ENCODE measurements at regions not wholly inside any gene's neighbourhood (a gene's known extent, or its start where the extent isn't known, plus 50 kb on each side); places are given as distances from the start of the nearest gene placed in this dataset.
"Not testable (repeated sequence)": the region's sequence is repeated elsewhere in the genome, so short reads cannot be mapped to it uniquely, and the experiment has no call there.

- Histone ChIP-seq H3K27me3 (ENCODE audit: control insufficient read depth in 3 of 3, insufficient read depth in 3 of 3, low read length in 3 of 3) (no peaks in the 10 kb centered on the region), H3K27ac (ENCODE audit: low read depth, low read length) (no peak overlapping the region), H3K36me3 (ENCODE audit: control insufficient read depth in 3 of 3, insufficient read depth in 3 of 3, low read length in 3 of 3) (no peaks in the 10 kb centered on the region), H3K4me1 (ENCODE audit: control insufficient read depth in 3 of 3, insufficient read depth in 3 of 3, low read length in 3 of 3) (no peaks in the 10 kb centered on the region), H3K9ac (ENCODE audit: low read depth in 1 of 3, low read length in 3 of 3) (no peak overlapping the region), H3K9me3 (ENCODE audit: control insufficient read depth in 3 of 3, low read length in 3 of 3) (peaks cover 0 to 2% (median 0%) of the 10 kb centered on the region in 3 donors), H3K4me3 (ENCODE audit: low read length in 3 of 3) (no peak overlapping the region)
Observed at GRCh38 chr13:22880741-22881720, 299.7 kb upstream of the SGCG start.

- H3K9me3 ChIP-seq (ENCODE audit: control insufficient read depth in 3 of 3, low read length in 3 of 3); H3K4me1 ChIP-seq (ENCODE audit: control insufficient read depth in 3 of 3, insufficient read depth in 3 of 3, low read length in 3 of 3); H3K27me3 ChIP-seq (ENCODE audit: control insufficient read depth in 3 of 3, insufficient read depth in 3 of 3, low read length in 3 of 3); H3K36me3 ChIP-seq (ENCODE audit: control insufficient read depth in 3 of 3, insufficient read depth in 3 of 3, low read length in 3 of 3); H3K4me3 ChIP-seq (ENCODE audit: low read length in 3 of 3); H3K27ac ChIP-seq (ENCODE audit: low read depth, low read length); H3K9ac ChIP-seq (ENCODE audit: low read depth in 1 of 3, low read length in 3 of 3): not testable (repeated sequence)
Observed at GRCh38 chr13:22881721-22882608, 298.8 kb upstream of the SGCG start.

- Histone ChIP-seq H3K27ac (ENCODE audit: low read depth, low read length) (no peak overlapping the region), H3K27me3 (ENCODE audit: control insufficient read depth in 3 of 3, insufficient read depth in 3 of 3, low read length in 3 of 3) (no peaks in the 10 kb centered on the region), H3K9ac (ENCODE audit: low read depth in 1 of 3, low read length in 3 of 3) (no peak overlapping the region), H3K4me1 (ENCODE audit: control insufficient read depth in 3 of 3, insufficient read depth in 3 of 3, low read length in 3 of 3) (no peaks in the 10 kb centered on the region), H3K36me3 (ENCODE audit: control insufficient read depth in 3 of 3, insufficient read depth in 3 of 3, low read length in 3 of 3) (no peaks in the 10 kb centered on the region), H3K9me3 (ENCODE audit: control insufficient read depth in 3 of 3, low read length in 3 of 3) (no peaks in the 10 kb centered on the region), H3K4me3 (ENCODE audit: low read length in 3 of 3) (no peak overlapping the region)
Observed at GRCh38 chr13:22883262-22883840, 297.4 kb upstream of the SGCG start.

- H3K9ac ChIP-seq (ENCODE audit: low read depth in 1 of 3, low read length in 3 of 3) = no peak overlapping the region
- H3K4me1 ChIP-seq (ENCODE audit: control insufficient read depth in 3 of 3, insufficient read depth in 3 of 3, low read length in 3 of 3) = no peaks in the 10 kb centered on the region
- H3K36me3 ChIP-seq (ENCODE audit: control insufficient read depth in 3 of 3, insufficient read depth in 3 of 3, low read length in 3 of 3) = no peaks in the 10 kb centered on the region
- H3K4me3 ChIP-seq (ENCODE audit: low read length in 3 of 3) = no peak overlapping the region
- no peaks in the 10 kb centered on the region for H3K9me3 ChIP-seq (ENCODE audit: control insufficient read depth in 3 of 3, low read length in 3 of 3)
- no peak overlapping the region for H3K27ac ChIP-seq (ENCODE audit: low read depth, low read length)
- H3K27me3 ChIP-seq (ENCODE audit: control insufficient read depth in 3 of 3, insufficient read depth in 3 of 3, low read length in 3 of 3) = no peaks in the 10 kb centered on the region
Observed at GRCh38 chr13:22883956-22884355, 296.8 kb upstream of the SGCG start.

- not testable (repeated sequence) for H3K9me3 ChIP-seq (ENCODE audit: control insufficient read depth in 3 of 3, low read length in 3 of 3); H3K4me3 ChIP-seq (ENCODE audit: low read length in 3 of 3); H3K9ac ChIP-seq (ENCODE audit: low read depth in 1 of 3, low read length in 3 of 3); H3K36me3 ChIP-seq (ENCODE audit: control insufficient read depth in 3 of 3, insufficient read depth in 3 of 3, low read length in 3 of 3); H3K4me1 ChIP-seq (ENCODE audit: control insufficient read depth in 3 of 3, insufficient read depth in 3 of 3, low read length in 3 of 3); H3K27me3 ChIP-seq (ENCODE audit: control insufficient read depth in 3 of 3, insufficient read depth in 3 of 3, low read length in 3 of 3); H3K27ac ChIP-seq (ENCODE audit: low read depth, low read length)
Observed at GRCh38 chr13:22886061-22886460, 294.7 kb upstream of the SGCG start.

- not testable (repeated sequence) for H3K4me3 ChIP-seq (ENCODE audit: low read length in 3 of 3); H3K9ac ChIP-seq (ENCODE audit: low read depth in 1 of 3, low read length in 3 of 3); H3K9me3 ChIP-seq (ENCODE audit: control insufficient read depth in 3 of 3, low read length in 3 of 3); H3K4me1 ChIP-seq (ENCODE audit: control insufficient read depth in 3 of 3, insufficient read depth in 3 of 3, low read length in 3 of 3); H3K27me3 ChIP-seq (ENCODE audit: control insufficient read depth in 3 of 3, insufficient read depth in 3 of 3, low read length in 3 of 3); H3K27ac ChIP-seq (ENCODE audit: low read depth, low read length); H3K36me3 ChIP-seq (ENCODE audit: control insufficient read depth in 3 of 3, insufficient read depth in 3 of 3, low read length in 3 of 3)
Observed at GRCh38 chr13:22889376-22889775, 291.4 kb upstream of the SGCG start.

- H3K4me1 ChIP-seq (ENCODE audit: control insufficient read depth in 3 of 3, insufficient read depth in 3 of 3, low read length in 3 of 3) = no peaks in the 10 kb centered on the region
- H3K9ac ChIP-seq (ENCODE audit: low read depth in 1 of 3, low read length in 3 of 3) = no peak overlapping the region
- no peak overlapping the region for H3K4me3 ChIP-seq (ENCODE audit: low read length in 3 of 3)
- no peak overlapping the region for H3K27ac ChIP-seq (ENCODE audit: low read depth, low read length)
- H3K27me3 ChIP-seq (ENCODE audit: control insufficient read depth in 3 of 3, insufficient read depth in 3 of 3, low read length in 3 of 3) = no peaks in the 10 kb centered on the region
- no peaks in the 10 kb centered on the region for H3K36me3 ChIP-seq (ENCODE audit: control insufficient read depth in 3 of 3, insufficient read depth in 3 of 3, low read length in 3 of 3)
- no peaks in the 10 kb centered on the region for H3K9me3 ChIP-seq (ENCODE audit: control insufficient read depth in 3 of 3, low read length in 3 of 3)
Observed at GRCh38 chr13:22893204-22893603, 287.6 kb upstream of the SGCG start.

- Histone ChIP-seq H3K27ac (ENCODE audit: low read depth, low read length) (no peak overlapping the region), H3K4me3 (ENCODE audit: low read length in 3 of 3) (no peak overlapping the region), H3K27me3 (ENCODE audit: control insufficient read depth in 3 of 3, insufficient read depth in 3 of 3, low read length in 3 of 3) (no peaks in the 10 kb centered on the region), H3K36me3 (ENCODE audit: control insufficient read depth in 3 of 3, insufficient read depth in 3 of 3, low read length in 3 of 3) (no peaks in the 10 kb centered on the region), H3K9ac (ENCODE audit: low read depth in 1 of 3, low read length in 3 of 3) (no peak overlapping the region), H3K9me3 (ENCODE audit: control insufficient read depth in 3 of 3, low read length in 3 of 3) (no peaks in the 10 kb centered on the region), H3K4me1 (ENCODE audit: control insufficient read depth in 3 of 3, insufficient read depth in 3 of 3, low read length in 3 of 3) (no peaks in the 10 kb centered on the region)
Observed at GRCh38 chr13:22893777-22894176, 287.0 kb upstream of the SGCG start.

- Histone ChIP-seq H3K4me3 (ENCODE audit: low read length in 3 of 3) (no peak overlapping the region), H3K9ac (ENCODE audit: low read depth in 1 of 3, low read length in 3 of 3) (no peak overlapping the region), H3K4me1 (ENCODE audit: control insufficient read depth in 3 of 3, insufficient read depth in 3 of 3, low read length in 3 of 3) (no peaks in the 10 kb centered on the region), H3K36me3 (ENCODE audit: control insufficient read depth in 3 of 3, insufficient read depth in 3 of 3, low read length in 3 of 3) (no peaks in the 10 kb centered on the region), H3K27me3 (ENCODE audit: control insufficient read depth in 3 of 3, insufficient read depth in 3 of 3, low read length in 3 of 3) (no peaks in the 10 kb centered on the region), H3K27ac (ENCODE audit: low read depth, low read length) (no peak overlapping the region), H3K9me3 (ENCODE audit: control insufficient read depth in 3 of 3, low read length in 3 of 3) (no peaks in the 10 kb centered on the region)
Observed at GRCh38 chr13:22897571-22898314, 283.0 kb upstream of the SGCG start.

All from skeletal muscle tissue (tissue), 3 donors.